Right atrium auricular region (tissue), 2 donors: ENCODE measurements at regions not wholly inside any gene's neighbourhood (a gene's known extent, or its start where the extent isn't known, plus 50 kb on each side); places are given as distances from the start of the nearest gene placed in this dataset.

ENCODE experiments used
- DNase-seq: peaks from one replicate; pipeline ENCODE4 v3.0.0-alpha.2; 2019; ENCODE audit warnings: low spot score
- H3K27ac ChIP-seq, 2 donors: fragments of 200-600 bp; sonication (generic); 1 replicate in 1 of 2; 2 replicates in 1 of 2; pipeline ENCODE4 v1.5.1; 2016 to 2019
- H3K27me3 ChIP-seq, 2 donors: fragments of 200-600 bp; sonication (generic); one replicate each; pipeline versions ENCODE4 v1.5.1 to v1.6.0; 2017 to 2019
- H3K36me3 ChIP-seq: fragments of 200-600 bp; sonication (generic); one replicate; pipeline ENCODE4 v1.5.1; 2016
- H3K4me1 ChIP-seq, 2 donors: fragments of 200-600 bp; sonication (generic); one replicate each; pipeline versions ENCODE4 v1.5.1 to v1.6.0; 2017 to 2019
- H3K4me3 ChIP-seq, 2 donors: fragments of 200-600 bp; sonication (generic); 1 replicate in 1 of 2; 2 replicates in 1 of 2; pipeline ENCODE4 v1.5.1; 2017 to 2019; ENCODE audit warnings: mild to moderate bottlenecking in 1 of 2, moderate library complexity in 1 of 2
- H3K9me3 ChIP-seq, 2 donors: fragments of 200-600 bp; sonication (generic); one replicate each; pipeline ENCODE4 v1.5.1; 2019
- CTCF ChIP-seq, 2 donors: fragments of 200-600 bp; sonication (generic); IDR thresholded peaks; one replicate each; pipeline ENCODE4 v1.5.1; 2019; ENCODE audit warnings: antibody characterized with exemption in 2 of 2

DNA sequence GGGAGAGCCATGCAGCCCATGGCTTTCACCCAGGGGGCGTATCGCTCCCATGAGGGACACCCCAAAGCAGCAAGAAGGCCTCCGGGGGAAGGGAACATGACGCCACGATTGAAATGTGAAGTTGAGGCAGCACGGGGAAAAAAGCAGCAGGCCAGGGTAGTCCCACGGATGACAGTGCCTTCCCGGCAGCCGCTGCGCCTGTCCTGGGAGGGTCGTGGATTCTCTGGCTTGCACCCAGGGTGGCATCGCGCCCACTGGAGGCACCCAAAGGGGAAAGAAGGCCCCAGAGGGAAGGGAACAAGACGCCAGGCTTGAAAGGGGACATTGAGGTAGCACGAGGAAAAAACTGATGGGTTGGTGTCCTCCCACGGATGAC, 161.6 kb upstream of the ALG10B start:
- TF ChIP-seq CTCF (IDR thresholded peaks at IDR 0.05), result no peak
- DNase-seq, result peak; percentile 52
- Histone ChIP-seq H3K27me3 (no peaks in the 10 kb centered on the region), H3K36me3 (no peaks in the 10 kb centered on the region), H3K4me3 (no peak overlapping the region), H3K4me1 (no peaks in the 10 kb centered on the region), H3K9me3 (no peaks in the 10 kb centered on the region), H3K27ac (no peak overlapping the region)

DNA sequence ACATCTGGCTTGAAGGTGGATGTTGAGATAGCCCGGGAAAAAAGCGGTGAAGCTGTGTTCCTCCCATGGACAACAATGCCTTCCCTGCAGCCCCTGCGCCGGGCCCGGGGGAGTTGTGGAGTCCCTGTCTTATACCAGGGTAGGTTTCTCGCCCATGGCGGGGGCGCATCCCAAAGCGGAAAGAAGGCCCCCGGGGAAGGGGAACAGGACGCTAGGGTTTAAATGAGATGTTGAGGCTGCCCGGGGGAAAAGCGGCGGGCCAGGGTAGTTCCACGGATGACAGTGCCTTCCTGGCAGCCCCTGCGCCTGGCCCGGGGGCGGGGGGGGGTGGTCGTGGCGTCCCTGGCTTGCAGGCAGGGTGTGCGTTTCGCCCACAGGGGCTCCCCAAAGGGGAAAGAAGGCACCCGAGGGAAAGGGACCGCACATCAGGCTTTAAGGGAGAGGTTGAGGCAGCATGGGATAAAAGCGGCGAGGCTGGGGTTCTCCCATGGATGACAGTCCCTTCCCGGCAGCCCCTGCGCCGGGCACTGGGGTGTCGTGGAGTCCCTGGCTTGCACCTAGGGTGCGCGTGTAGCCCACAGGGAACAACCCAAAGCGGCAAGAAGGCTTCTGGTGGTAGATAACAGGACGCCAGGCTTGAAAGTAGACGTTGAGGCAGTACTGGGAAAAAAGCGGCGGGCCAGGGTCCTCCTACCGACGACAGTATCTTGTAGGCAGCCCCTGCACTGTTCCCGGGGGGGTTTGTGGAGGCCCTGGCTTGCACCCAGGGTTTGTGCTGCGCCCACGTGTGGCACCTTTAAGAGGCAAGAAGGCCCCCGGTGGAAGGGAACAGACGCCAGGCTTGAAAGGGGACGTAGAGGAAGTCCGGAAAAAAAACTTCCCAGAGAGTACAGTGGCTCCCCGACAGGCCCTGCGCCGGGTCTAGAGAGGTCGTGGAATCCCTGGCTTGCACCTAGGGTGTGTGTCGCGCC, 160.8 kb upstream of the ALG10B start:
- peak; percentile 53 for DNase-seq
- no peaks in the 10 kb centered on the region for H3K4me1 ChIP-seq
- H3K9me3 ChIP-seq, result no peaks in the 10 kb centered on the region
- no peaks in the 10 kb centered on the region for H3K36me3 ChIP-seq
- no peak overlapping the region for H3K27ac ChIP-seq
- H3K27me3 ChIP-seq, result no peaks in the 10 kb centered on the region
- no peak for TF ChIP-seq CTCF (IDR thresholded peaks at IDR 0.05)
- H3K4me3 ChIP-seq, result no peak overlapping the region

GRCh38 chr12:38156497-38157245, 159.9 kb upstream of the ALG10B start:
- Histone ChIP-seq H3K9me3 (no peaks in the 10 kb centered on the region), H3K27me3 (no peaks in the 10 kb centered on the region), H3K27ac (no peak overlapping the region), H3K4me3 (no peak overlapping the region), H3K4me1 (no peaks in the 10 kb centered on the region), H3K36me3 (no peaks in the 10 kb centered on the region)
- DNase-seq, result peak; percentile 53
- no peak for TF ChIP-seq CTCF (IDR thresholded peaks at IDR 0.05)

- no peaks in the 10 kb centered on the region for H3K36me3 ChIP-seq
- no peak for TF ChIP-seq CTCF (IDR thresholded peaks at IDR 0.05)
- no peaks in the 10 kb centered on the region for H3K4me1 ChIP-seq
- H3K27me3 ChIP-seq, result no peaks in the 10 kb centered on the region
- no peak overlapping the region for H3K27ac ChIP-seq
- H3K9me3 ChIP-seq, result no peaks in the 10 kb centered on the region
- H3K4me3 ChIP-seq, result no peak overlapping the region
- no peak for DNase-seq
Measured at GRCh38 chr12:38157274-38157932, 159.2 kb upstream of the ALG10B start.

GRCh38 chr12:38157933-38158401, 158.6 kb upstream of the ALG10B start:
- H3K4me3 ChIP-seq, result no peak overlapping the region
- no peaks in the 10 kb centered on the region for H3K9me3 ChIP-seq
- no peak overlapping the region for H3K27ac ChIP-seq
- H3K27me3 ChIP-seq, result no peaks in the 10 kb centered on the region
- DNase-seq, result no peak
- H3K36me3 ChIP-seq, result no peaks in the 10 kb centered on the region
- TF ChIP-seq CTCF (IDR thresholded peaks at IDR 0.05), result no peak
- H3K4me1 ChIP-seq, result no peaks in the 10 kb centered on the region
